ENCODE measurements at regions not wholly inside any gene's neighbourhood (a gene's known extent, or its start where the extent isn't known, plus 50 kb on each side); places are given as distances from the start of the nearest gene placed in this dataset.
A peak's percentile ranks its signal among the peaks of the same experiment; 100 is the strongest.

DNA sequence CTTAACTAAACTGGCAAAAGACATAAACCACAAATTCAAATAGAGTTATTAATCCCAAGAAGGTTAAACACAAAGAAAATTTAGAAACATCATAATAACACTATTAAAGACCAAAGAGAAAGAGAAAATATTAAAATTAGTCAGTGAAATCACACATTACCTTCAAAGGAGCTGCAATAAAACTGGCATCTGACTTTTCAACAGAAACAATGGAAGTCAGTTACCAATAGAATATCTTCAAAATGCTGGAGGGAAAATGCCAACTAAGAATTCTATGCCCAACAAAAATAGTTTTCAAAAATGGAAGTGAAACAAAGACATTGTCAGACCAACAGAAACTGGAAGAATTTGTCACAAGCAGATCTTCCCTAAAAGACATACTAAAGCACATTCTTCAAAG, 68.7 kb upstream of the RNF7 start:
- DNase-seq (no peak), ATAC-seq (no peak)
- Histone ChIP-seq H3K36me3 (no peaks in the 10 kb centered on the region), H3K9me3 (peaks cover 0 to 25% (median 5%) of the 10 kb centered on the region in 11 donors), H3K4me1 (no peaks in the 10 kb centered on the region), H3K27me3 (no peaks in the 10 kb centered on the region), H3K4me3 (no peak overlapping the region), H3K27ac (no peak overlapping the region)
- no peak for TF ChIP-seq CTCF (IDR thresholded peaks at IDR 0.05)
- intact Hi-C loops (cut with DNase I): no loop called here

DNA sequence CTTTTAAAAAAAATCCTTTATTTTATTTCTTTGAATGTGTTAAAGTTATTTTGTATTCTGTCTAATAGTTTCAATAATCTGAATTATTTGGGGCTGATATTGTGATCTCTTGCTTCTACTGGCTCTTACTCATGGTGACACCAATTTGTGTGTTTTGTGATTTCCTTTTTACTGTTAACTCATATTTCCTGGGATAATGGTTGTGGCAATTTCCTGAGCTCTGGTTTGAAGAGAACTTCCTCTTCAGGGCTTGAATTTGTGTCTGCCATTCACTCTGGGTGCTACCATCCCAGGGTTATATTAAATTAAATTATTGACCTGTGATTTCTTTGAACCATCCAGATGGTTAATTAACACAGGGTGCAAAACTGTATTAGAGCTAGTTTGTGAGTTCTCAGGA, 60.4 kb upstream of the RNF7 start:
- Histone ChIP-seq H3K27me3 (no peaks in the 10 kb centered on the region), H3K4me3 (no peak overlapping the region), H3K9me3 (peaks cover 0 to 19% (median 0%) of the 10 kb centered on the region in 11 donors), H3K4me1 (peaks cover 0 to 43% (median 16%) of the 10 kb centered on the region in 9 donors), H3K27ac (peak overlapping the region in 1 of 10 donors; percentile 1), H3K36me3 (no peaks in the 10 kb centered on the region)
- DNase-seq: no peak
- intact Hi-C loops (cut with DNase I): no loop called here
- no peak for ATAC-seq
- TF ChIP-seq CTCF (IDR thresholded peaks at IDR 0.05): no peak

- Histone ChIP-seq H3K4me3 (no peak overlapping the region), H3K27me3 (no peaks in the 10 kb centered on the region), H3K36me3 (no peaks in the 10 kb centered on the region), H3K9me3 (peaks cover 0 to 6% (median 0%) of the 10 kb centered on the region in 11 donors), H3K27ac (peak overlapping the region in 8 of 10 donors; percentile 9 to 66 (median 47)), H3K4me1 (peaks cover 0 to 45% (median 17%) of the 10 kb centered on the region in 9 donors)
- peak in 7 of 8 donors; percentile 44 to 94 (median 67) for ATAC-seq
- intact Hi-C loops (cut with DNase I): no loop called here
- DNase-seq: peak; percentile 29 to 62
- TF ChIP-seq CTCF (IDR thresholded peaks at IDR 0.05): no peak
- 41 to 56% methylated on average over 2 of the region's 2 CpGs for WGBS, 2 donors
Measured at GRCh38 chr3:141680620-141681389, 57.3 kb upstream of the RNF7 start.

DNA sequence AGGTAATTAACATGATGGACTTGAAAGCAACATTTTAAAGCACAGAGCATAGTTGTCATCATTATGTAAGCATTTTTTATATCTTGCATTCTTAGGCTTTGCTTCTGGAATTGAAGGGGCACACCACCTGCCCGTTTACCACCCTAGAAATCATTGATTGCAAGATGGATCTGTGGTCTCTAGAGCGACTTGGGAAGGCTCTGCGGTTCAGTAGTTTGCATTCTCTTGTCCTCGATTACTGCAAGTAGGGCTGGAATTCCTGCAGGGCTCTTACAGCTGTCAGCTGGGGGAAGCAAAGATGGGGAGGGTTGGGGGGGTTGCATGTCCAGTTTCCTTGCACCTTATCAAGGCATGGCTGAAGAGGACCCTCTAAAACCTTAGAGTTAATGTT, 56.7 kb upstream of the RNF7 start:
- intact Hi-C loops (cut with DNase I): no loop called here
- DNase-seq (no peak), ATAC-seq (no peak)
- WGBS, 2 donors: 20 to 25% methylated on average over 4 of the region's 4 CpGs
- Histone ChIP-seq H3K4me1 (peaks cover 0 to 50% (median 23%) of the 10 kb centered on the region in 9 donors), H3K27ac (peak overlapping the region in 5 of 10 donors; percentile 41 to 65 (median 45)), H3K9me3 (peaks cover 0 to 6% (median 0%) of the 10 kb centered on the region in 11 donors), H3K4me3 (no peak overlapping the region), H3K27me3 (no peaks in the 10 kb centered on the region), H3K36me3 (no peaks in the 10 kb centered on the region)
- TF ChIP-seq CTCF (IDR thresholded peaks at IDR 0.05): no peak
